GM12872 (cell line): ENCODE measurements at regions not wholly inside any gene's neighbourhood (a gene's known extent, or its start where the extent isn't known, plus 50 kb on each side); places are given as distances from the start of the nearest gene placed in this dataset.

ENCODE experiments used
- CTCF ChIP-seq: IDR thresholded peaks from 3 replicates; pipeline ENCODE4 v1.5.1; 2011; ENCODE audit warnings: low read depth, mild to moderate bottlenecking, low read length, moderate library complexity; ENCODE audit not compliant: insufficient read depth

GRCh38 chr5:37988454-37989046 lies 148.7 kb upstream of the GDNF start:
- TF ChIP-seq CTCF = no peak

- TF ChIP-seq CTCF = no peak
Measured at GRCh38 chr5:37984300-37984699, 144.5 kb upstream of the GDNF start.

- TF ChIP-seq CTCF = no peak
Measured at GRCh38 chr5:37983463-37983862, 143.6 kb upstream of the GDNF start.

GRCh38 chr5:37979559-37979958 lies 139.7 kb upstream of the GDNF start:
- TF ChIP-seq CTCF = no peak

GRCh38 chr5:37975531-37975930 lies 135.7 kb upstream of the GDNF start:
- TF ChIP-seq CTCF = no peak

- no peak for TF ChIP-seq CTCF
Measured at GRCh38 chr5:37971483-37972024, 131.7 kb upstream of the GDNF start.

- TF ChIP-seq CTCF = no peak
Measured at GRCh38 chr5:37966871-37967270, 127.0 kb upstream of the GDNF start.
